ENCODE measurements at regions not wholly inside any gene's neighbourhood (a gene's known extent, or its start where the extent isn't known, plus 50 kb on each side); places are given as distances from the start of the nearest gene placed in this dataset.

- no peak for DNase-seq (ENCODE audit: low read depth)
- H3K4me3 ChIP-seq (ENCODE audit: low read depth, low read length), result no peak overlapping the region
- no peak for TF ChIP-seq CTCF (conservative IDR thresholded peaks at IDR 0.05; ENCODE audit: low read depth, low read length)
These were observed 457.8 kb downstream of the PCDH20 start for GRCh38 chr13:60957816-60958215.

GRCh38 chr13:60945396-60945795 lies 470.3 kb downstream of the PCDH20 start:
- no peak for DNase-seq (ENCODE audit: low read depth)
- no peak for TF ChIP-seq CTCF (conservative IDR thresholded peaks at IDR 0.05; ENCODE audit: low read depth, low read length)
- no peak overlapping the region for H3K4me3 ChIP-seq (ENCODE audit: low read depth, low read length)

- no peak for TF ChIP-seq CTCF (conservative IDR thresholded peaks at IDR 0.05; ENCODE audit: low read depth, low read length)
- DNase-seq (ENCODE audit: low read depth), result no peak
- H3K4me3 ChIP-seq (ENCODE audit: low read depth, low read length), result no peak overlapping the region
These were observed 470.8 kb downstream of the PCDH20 start for GRCh38 chr13:60944863-60945262.

GRCh38 chr13:60944016-60944415 lies 471.6 kb downstream of the PCDH20 start:
- no peak for TF ChIP-seq CTCF (conservative IDR thresholded peaks at IDR 0.05; ENCODE audit: low read depth, low read length)
- no peak for DNase-seq (ENCODE audit: low read depth)
- no peak overlapping the region for H3K4me3 ChIP-seq (ENCODE audit: low read depth, low read length)

GRCh38 chr13:60936281-60936680 lies 479.4 kb downstream of the PCDH20 start:
- DNase-seq (ENCODE audit: low read depth), result no peak
- TF ChIP-seq CTCF (conservative IDR thresholded peaks at IDR 0.05; ENCODE audit: low read depth, low read length), result no peak
- H3K4me3 ChIP-seq (ENCODE audit: low read depth, low read length), result no peak overlapping the region

- H3K4me3 ChIP-seq (ENCODE audit: low read depth, low read length), result no peak overlapping the region
- no peak for DNase-seq (ENCODE audit: low read depth)
- TF ChIP-seq CTCF (conservative IDR thresholded peaks at IDR 0.05; ENCODE audit: low read depth, low read length), result no peak
These were observed 482.0 kb downstream of the PCDH20 start for GRCh38 chr13:60933638-60934037.

GRCh38 chr13:60931858-60932546 lies 483.6 kb downstream of the PCDH20 start:
- H3K4me3 ChIP-seq (ENCODE audit: low read depth, low read length), result no peak overlapping the region
- TF ChIP-seq CTCF (conservative IDR thresholded peaks at IDR 0.05; ENCODE audit: low read depth, low read length), result no peak
- no peak for DNase-seq (ENCODE audit: low read depth)

Measured in choroid plexus epithelial cell (primary cell).